ENCODE measurements at regions not wholly inside any gene's neighbourhood (a gene's known extent, or its start where the extent isn't known, plus 50 kb on each side); places are given as distances from the start of the nearest gene placed in this dataset.

DNA sequence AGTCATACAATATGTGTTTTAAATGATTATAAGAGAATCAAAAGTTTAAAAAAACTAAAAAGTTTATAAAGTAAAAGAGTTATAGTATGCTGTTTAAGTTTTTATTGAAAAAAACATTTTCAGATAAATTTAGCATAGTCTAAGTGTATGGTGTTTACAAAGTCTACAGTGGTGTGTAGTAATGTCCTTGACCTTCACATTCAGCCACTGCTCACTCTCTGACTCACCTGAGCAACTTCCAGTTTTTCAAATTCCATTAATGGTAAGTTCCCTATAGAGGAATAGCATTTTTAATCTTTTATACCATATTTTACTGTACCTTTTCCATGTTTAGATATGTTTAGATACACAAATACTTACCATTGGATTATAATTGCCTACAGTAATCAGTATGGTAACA is 842.4 kb upstream of the KLHL1 start:
- TF ChIP-seq, protein P1, sequence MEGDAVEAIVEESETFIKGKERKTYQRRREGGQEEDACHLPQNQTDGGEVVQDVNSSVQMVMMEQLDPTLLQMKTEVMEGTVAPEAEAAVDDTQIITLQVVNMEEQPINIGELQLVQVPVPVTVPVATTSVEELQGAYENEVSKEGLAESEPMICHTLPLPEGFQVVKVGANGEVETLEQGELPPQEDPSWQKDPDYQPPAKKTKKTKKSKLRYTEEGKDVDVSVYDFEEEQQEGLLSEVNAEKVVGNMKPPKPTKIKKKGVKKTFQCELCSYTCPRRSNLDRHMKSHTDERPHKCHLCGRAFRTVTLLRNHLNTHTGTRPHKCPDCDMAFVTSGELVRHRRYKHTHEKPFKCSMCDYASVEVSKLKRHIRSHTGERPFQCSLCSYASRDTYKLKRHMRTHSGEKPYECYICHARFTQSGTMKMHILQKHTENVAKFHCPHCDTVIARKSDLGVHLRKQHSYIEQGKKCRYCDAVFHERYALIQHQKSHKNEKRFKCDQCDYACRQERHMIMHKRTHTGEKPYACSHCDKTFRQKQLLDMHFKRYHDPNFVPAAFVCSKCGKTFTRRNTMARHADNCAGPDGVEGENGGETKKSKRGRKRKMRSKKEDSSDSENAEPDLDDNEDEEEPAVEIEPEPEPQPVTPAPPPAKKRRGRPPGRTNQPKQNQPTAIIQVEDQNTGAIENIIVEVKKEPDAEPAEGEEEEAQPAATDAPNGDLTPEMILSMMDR (conservative IDR thresholded peaks at IDR 0.05; ENCODE audit: low read depth, low read length): no peak
- H3K79me2 ChIP-seq (ENCODE audit: insufficient read depth, low read depth): no peaks in the 10 kb centered on the region
- H4K20me1 ChIP-seq (ENCODE audit: insufficient read depth): no peaks in the 10 kb centered on the region
- H3K9ac ChIP-seq: no peak overlapping the region
- no peaks in the 10 kb centered on the region for H3K4me1 ChIP-seq (ENCODE audit: low read depth, poor library complexity, severe bottlenecking)
- no peak overlapping the region for H2AFZ ChIP-seq (ENCODE audit: low read depth)
- no peaks in the 10 kb centered on the region for H3K36me3 ChIP-seq (ENCODE audit: insufficient read depth)
- H3K4me3 ChIP-seq (IDR thresholded peaks at IDR 0.05; ENCODE audit: insufficient read depth, low read depth, low read length): no peak overlapping the region
- no peaks in the 10 kb centered on the region for H3K27me3 ChIP-seq (ENCODE audit: insufficient read depth, low read depth)
- no peak overlapping the region for H3K27ac ChIP-seq
- H3K4me2 ChIP-seq: no peak overlapping the region

- Histone ChIP-seq H3K27me3 (ENCODE audit: insufficient read depth, low read depth) (no peaks in the 10 kb centered on the region), H3K79me2 (ENCODE audit: insufficient read depth, low read depth) (no peaks in the 10 kb centered on the region), H3K9ac (no peak overlapping the region), H3K27ac (no peak overlapping the region), H3K4me3 (IDR thresholded peaks at IDR 0.05; ENCODE audit: insufficient read depth, low read depth, low read length) (no peak overlapping the region), H3K4me1 (ENCODE audit: low read depth, poor library complexity, severe bottlenecking) (no peaks in the 10 kb centered on the region), H2AFZ (ENCODE audit: low read depth) (no peak overlapping the region), H3K36me3 (ENCODE audit: insufficient read depth) (no peaks in the 10 kb centered on the region), H3K4me2 (no peak overlapping the region), H4K20me1 (ENCODE audit: insufficient read depth) (no peaks in the 10 kb centered on the region)
- TF ChIP-seq, protein P1 (conservative IDR thresholded peaks at IDR 0.05; ENCODE audit: low read depth, low read length): no peak
These were observed 837.3 kb upstream of the KLHL1 start for GRCh38 chr13:70945506-70945905.

DNA sequence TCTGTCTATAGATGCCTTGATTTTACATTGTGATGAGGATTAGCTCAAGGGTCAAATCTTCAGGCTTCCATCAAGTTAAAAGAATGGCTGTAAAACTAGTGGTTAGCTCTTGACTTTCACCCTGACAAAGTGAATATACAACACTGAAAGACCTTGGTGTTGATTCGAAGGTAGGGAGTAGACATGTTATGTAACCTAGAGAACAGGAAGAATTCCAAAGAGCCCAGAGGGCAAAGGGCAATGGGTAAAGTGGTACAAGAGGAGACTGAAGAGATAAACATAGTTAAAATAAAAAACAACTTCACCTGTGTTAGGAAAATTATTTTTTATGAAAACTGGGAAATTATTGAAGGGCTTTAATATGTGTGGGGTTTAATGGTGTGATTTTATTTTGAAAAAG is 833.2 kb upstream of the KLHL1 start:
- TF ChIP-seq, protein P1 (conservative IDR thresholded peaks at IDR 0.05; ENCODE audit: low read depth, low read length): no peak
- H2AFZ ChIP-seq (ENCODE audit: low read depth): no peak overlapping the region
- no peaks in the 10 kb centered on the region for H3K4me1 ChIP-seq (ENCODE audit: low read depth, poor library complexity, severe bottlenecking)

GRCh38 chr13:70938462-70938861 is 830.2 kb upstream of the KLHL1 start:
- H3K4me1 ChIP-seq (ENCODE audit: low read depth, poor library complexity, severe bottlenecking): no peaks in the 10 kb centered on the region
- TF ChIP-seq, protein P1 (conservative IDR thresholded peaks at IDR 0.05; ENCODE audit: low read depth, low read length): no peak
- H3K79me2 ChIP-seq (ENCODE audit: insufficient read depth, low read depth): no peaks in the 10 kb centered on the region
- no peak overlapping the region for H3K9ac ChIP-seq
- no peaks in the 10 kb centered on the region for H3K36me3 ChIP-seq (ENCODE audit: insufficient read depth)
- no peaks in the 10 kb centered on the region for H3K27me3 ChIP-seq (ENCODE audit: insufficient read depth, low read depth)
- no peaks in the 10 kb centered on the region for H4K20me1 ChIP-seq (ENCODE audit: insufficient read depth)
- H3K27ac ChIP-seq: no peak overlapping the region
- H3K4me2 ChIP-seq: no peak overlapping the region
- no peak overlapping the region for H3K4me3 ChIP-seq (IDR thresholded peaks at IDR 0.05; ENCODE audit: insufficient read depth, low read depth, low read length)
- no peak overlapping the region for H2AFZ ChIP-seq (ENCODE audit: low read depth)

More for the DNA sequence above, 833.2 kb upstream of the KLHL1 start:
- H3K27me3 ChIP-seq (ENCODE audit: insufficient read depth, low read depth): no peaks in the 10 kb centered on the region
- no peaks in the 10 kb centered on the region for H4K20me1 ChIP-seq (ENCODE audit: insufficient read depth)
- H3K4me3 ChIP-seq (IDR thresholded peaks at IDR 0.05; ENCODE audit: insufficient read depth, low read depth, low read length): no peak overlapping the region
- H3K36me3 ChIP-seq (ENCODE audit: insufficient read depth): no peaks in the 10 kb centered on the region
- no peak overlapping the region for H3K27ac ChIP-seq
- no peak overlapping the region for H3K4me2 ChIP-seq
- no peak overlapping the region for H3K9ac ChIP-seq
- H3K79me2 ChIP-seq (ENCODE audit: insufficient read depth, low read depth): no peaks in the 10 kb centered on the region
